GM21825 (cell line): ENCODE measurements at regions not wholly inside any gene's neighbourhood (a gene's known extent, or its start where the extent isn't known, plus 50 kb on each side); places are given as distances from the start of the nearest gene placed in this dataset.
"Not testable (repeated sequence)": the region's sequence is repeated elsewhere in the genome, so short reads cannot be mapped to it uniquely, and the experiment has no call there.

Experiments used
- ATAC-seq: cut with Tn5 transposase; IDR thresholded peaks from one replicate; pipeline ENCODE4 v1.9.1; 2021; ENCODE audit warnings: mild to moderate bottlenecking, moderate library complexity; ENCODE audit not compliant: unreplicated experiment

DNA sequence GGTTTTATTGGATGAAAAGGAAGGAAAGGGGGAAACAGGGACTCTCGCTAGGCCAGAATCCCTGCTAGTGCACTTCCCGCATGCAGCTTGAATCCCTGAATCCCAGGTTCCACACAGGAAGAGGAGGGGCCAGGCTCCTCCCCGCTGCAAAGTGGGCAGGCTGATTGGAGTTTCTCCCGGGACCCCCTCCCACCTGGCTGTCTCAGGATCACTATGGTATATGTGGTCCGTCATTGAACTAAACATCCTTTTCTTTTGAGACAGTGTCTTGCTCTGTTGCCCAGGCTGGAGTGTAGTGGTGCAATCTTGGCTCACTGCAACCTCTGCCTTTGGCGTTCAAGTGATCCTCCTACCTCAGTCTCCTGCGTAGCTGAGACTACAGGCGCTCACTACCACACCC is 70.7 kb downstream of the FAM50B start:
- ATAC-seq = no peak

DNA sequence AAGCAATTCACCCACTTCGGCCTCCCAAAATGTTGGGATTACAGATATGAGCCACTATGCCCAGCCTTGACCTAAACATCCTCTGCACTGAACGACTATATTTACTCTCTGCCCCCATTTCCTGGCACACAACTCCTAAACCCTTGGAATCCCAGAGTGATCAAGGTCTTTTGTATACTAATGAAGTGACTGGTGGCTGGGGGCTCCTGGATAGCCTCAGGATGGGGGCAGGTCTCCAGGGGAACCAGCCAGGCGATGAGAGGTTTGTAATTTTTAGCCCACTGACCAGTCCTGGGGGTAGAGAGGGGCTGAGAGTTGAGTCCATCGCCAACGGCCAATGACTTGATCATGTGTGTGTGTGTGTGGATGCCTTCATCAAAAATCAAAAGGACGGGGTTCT is 71.1 kb downstream of the FAM50B start:
- no peak for ATAC-seq

DNA sequence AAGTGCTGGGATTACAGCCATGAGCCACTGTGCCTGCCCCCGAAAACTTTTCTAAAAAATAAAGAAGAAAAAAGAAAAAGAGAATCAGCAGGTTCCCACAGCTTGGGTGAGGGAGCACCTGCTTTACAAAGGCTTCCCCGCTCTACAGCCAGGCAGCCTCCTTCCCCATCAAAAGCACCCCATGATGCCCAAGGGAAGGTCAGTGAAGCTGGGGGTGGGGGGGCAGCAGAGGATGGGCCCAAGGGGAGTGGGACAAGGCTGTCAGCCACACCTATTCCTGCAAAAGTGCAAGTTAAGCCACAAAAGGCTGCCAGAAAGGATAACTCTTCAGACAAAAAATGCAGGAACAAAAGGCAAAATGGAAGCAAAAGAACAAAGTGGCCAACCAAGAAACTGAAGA is 72.5 kb downstream of the FAM50B start:
- no peak for ATAC-seq

DNA sequence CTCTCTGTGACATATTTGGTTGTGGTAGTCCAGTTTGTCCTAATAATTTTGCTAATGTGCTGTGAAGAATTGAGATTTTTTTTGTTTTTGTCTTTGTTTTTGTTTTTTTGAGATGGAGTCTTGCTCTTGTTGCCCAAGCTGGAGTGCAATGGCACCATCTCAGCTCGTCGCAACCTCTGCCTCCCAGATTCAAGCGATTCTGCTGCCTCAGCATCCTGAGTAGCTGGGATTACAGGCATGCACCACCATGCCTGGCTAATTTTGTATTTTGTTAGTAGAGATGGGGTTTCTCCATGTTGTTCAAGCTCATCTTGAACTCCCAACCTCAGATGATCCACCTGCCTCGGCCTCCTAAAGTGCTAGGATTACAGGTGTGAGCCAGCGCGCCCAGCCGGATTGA is 73.4 kb downstream of the FAM50B start:
- ATAC-seq = not testable (repeated sequence)

DNA sequence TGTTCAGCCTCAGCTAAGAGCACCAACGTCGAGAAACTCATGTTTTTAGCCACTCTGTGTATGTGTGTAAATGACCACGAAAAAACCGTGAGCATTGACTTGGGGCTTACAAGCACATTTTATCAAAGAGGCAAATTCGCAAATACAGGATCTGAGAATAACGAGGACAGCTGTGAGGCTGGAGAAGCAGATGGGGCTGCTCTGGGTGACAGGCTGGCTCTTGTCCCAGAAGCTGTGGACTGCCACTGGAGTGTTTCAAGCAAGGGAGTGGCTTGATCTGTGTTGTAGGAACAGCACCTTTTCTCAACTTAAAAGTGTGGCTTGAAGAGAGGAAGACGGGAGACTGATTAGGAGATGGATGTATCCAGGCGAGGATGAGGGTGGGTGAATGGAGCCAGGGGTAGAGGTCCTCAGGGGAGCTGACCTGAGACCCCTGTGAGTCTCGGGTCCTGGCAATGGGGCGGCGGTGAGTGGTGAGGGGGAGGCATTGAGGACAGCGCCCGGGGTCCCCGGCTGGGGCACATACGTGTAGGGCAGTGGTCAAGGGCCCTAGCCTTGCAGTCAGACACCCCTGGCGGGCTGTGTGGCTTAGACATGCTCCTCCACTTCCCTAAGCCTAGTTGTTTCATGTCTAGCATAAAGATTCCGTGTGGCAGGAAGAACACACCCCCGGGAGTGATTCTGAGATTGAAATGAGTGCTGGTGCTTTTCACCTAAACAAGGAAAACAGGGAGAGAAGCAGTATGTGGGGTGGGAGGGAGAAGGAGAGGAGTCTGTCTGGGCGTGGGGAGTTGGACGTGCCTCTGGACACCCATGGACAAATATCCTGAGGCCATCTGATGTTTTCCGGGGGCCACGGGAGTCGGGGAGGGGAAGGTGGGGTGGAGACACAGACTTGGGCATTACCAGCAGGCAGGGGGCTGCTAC is 76.3 kb downstream of the FAM50B start:
- not testable (repeated sequence) for ATAC-seq

DNA sequence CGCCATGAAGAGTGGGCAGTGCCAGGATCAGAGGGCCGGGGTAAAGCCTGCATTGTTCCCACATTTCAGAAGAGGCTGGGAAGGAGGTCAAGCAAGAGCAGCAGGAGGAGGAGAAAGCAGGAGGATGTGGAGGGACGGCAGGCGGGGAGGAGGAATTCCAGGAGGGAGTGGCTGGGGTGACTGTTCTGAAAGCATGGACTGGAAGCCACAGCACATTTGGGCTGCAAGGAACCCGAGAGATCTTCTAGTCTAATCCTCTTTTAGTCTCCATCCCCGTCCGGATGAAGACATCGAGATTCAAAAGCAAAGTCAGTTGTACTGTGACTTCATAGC is 76.9 kb downstream of the FAM50B start:
- ATAC-seq = no peak

DNA sequence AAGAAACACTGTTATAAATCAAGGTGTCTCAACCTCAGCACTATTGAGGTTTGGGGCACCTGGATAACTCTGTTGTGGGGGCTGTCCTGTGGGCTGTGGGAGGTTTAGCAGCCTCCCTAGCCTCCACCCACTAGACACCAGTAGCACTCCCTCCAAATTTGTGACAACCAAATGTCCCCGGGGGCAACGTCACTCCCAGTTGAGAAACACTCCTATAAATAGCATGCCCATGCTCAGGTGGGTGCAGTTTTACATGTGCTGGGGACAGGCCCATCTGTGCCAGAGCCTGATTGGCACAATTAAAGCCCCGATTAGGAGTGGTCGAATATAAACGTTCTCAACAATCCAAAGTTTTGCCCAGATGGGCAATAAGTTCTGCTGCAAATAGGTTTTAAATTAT is 78.9 kb downstream of the FAM50B start:
- no peak for ATAC-seq

DNA sequence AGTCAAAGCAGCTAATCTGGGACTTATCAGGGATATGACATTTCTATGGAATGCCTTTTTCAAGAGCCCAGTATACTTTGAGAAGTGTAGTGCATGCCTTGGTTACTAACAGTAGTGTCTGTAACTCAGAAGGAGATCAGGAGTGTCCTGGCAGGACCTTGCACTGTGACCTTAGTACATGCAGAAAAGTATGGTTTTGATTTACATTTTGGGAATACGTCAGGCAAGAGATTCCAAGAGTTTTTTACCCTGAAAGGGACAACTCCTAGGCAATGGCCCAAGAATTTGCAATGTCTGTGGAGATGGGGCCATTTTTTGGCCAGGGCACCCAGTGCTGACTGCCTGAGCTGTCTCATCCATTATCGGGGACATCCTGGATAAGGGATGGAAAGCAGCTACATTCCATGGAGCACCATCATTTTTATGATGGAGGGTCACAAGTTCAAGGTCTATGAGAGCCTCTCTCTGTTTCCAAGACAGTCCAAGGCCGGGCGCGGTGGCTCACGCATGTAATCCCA is 80.2 kb downstream of the FAM50B start:
- no peak for ATAC-seq

DNA sequence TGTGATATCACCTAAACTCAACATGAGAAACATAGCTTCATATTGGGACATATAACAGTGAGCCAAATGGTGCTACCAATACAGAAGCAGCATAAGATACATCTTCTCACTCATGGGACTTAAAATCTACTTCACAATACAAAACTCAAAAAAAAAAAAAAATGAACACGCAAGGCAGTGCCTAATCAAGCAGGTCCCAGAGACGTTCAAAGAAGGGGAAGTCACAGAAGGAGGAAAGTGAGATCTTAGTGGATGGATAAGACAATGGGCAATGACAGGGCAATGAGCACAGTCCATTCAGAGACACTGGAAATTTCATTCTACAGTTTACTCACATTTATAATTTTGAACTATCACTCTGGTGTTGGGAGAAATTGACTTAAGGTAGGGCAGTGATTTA is 88.3 kb downstream of the FAM50B start:
- no peak for ATAC-seq

DNA sequence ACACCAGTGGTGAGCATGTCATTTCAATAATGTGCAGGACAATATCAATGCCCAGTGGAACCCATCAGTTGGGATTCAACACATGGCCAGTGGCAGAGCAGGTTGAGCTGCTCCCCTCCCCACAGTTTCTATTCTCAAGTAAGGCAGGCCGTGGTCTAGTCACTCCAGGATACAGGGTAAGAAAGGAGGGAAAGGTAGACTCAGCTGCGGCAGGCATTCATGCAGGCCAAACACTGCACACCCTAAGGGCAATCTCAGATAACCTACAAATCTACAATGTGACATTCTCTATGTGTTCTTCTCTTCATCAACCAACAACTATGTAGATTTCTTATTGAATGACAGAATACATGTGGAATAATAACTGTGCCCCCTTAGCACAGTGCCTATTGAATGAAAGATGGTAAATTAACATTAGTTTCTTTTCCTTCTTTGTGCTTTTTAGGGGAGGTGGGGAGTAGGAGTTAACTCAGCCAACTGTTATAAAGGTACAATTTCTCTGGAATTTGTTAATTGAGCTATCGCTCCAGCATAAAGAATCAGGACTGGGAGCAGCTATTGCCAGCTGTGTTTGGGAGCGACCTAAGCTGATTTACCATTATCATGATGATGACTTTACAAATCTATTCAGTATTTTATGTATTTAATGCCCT is 89.7 kb downstream of the FAM50B start:
- no peak for ATAC-seq

DNA sequence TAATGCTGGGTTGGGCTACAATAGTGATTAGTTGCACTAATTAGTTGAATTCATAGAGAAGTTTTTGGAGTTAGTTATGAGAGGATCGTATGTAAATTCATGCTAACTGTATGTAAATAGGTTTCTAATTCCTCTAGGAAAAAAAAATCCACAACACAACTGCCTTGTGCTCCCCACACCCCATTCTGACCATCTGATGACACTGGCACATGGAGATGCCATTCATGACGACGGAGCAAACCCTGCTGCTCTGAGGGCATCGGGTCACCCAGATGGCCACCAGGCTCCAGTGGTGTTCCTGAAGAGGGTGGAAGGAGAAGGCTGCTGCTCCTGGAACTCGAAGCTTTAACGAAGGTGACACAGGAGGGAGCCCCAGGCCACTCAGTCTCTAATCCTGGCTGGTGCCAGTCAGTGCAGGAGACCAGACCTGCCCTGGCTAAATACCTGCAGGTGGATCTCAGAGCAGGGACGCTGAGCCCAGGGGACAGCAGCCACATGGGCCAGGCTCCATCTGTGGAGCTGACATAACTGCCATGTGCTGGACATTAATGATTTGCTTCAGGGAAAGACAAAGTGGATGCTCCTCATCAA is 90.3 kb downstream of the FAM50B start:
- ATAC-seq = no peak

DNA sequence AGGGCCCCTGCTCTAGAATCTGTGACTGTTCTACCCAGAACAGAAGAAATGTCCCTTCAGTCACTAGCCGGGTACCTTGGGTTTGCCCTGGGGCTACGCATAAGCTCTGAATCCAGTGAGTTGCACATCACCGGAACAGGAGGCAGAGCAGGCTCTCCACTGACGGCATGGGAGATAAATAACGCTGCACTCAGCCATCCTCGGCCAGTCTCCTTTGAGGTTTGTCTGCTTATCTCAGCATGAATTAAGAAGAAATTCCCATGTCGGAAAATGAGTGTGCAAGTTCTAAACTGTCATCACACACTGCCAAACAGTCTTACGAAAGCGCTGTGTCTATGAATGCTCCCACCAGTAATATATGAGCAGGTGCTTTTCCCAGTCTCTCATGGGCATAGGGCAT is 90.8 kb downstream of the FAM50B start:
- ATAC-seq = no peak

DNA sequence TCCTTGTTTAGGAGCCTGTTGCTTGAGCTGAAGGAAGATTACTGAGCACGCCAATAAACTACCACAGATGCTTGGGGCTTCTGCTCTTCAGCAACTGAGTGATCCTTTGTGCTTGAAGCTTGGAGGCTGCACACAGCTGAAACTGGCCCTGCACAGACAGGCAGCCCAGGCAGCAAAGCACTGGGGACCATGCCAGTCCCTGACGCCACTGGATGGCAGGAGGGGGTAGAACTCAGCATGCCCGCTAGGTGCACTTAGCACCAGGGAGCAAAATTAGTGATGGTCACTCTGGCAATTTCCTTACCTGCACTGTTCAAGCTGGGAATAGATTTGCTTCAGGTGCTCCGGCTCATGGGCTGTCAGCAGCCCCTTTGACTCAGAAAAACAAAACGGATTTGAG is 91.5 kb downstream of the FAM50B start:
- no peak for ATAC-seq

DNA sequence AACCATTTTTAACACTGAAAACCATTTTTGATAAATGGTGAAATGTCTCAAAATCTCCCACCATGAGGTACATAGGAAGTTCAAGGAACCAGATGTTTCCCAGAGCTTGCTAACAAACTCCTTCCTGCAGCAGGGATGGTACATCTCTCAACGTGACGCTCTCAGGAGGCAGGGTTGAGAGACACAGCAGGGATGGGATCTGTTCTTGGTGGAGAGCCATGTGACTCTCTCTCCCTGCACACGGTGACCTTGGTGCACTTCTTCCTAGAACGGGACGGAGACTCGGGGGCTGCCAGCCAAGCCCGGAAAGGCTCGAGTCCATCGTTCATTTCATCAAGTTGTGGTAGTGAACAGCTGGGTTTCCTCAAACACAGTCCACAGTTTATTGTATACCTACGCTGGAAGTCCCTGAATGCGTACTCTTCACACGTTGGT is 94.2 kb downstream of the FAM50B start:
- ATAC-seq = no peak

DNA sequence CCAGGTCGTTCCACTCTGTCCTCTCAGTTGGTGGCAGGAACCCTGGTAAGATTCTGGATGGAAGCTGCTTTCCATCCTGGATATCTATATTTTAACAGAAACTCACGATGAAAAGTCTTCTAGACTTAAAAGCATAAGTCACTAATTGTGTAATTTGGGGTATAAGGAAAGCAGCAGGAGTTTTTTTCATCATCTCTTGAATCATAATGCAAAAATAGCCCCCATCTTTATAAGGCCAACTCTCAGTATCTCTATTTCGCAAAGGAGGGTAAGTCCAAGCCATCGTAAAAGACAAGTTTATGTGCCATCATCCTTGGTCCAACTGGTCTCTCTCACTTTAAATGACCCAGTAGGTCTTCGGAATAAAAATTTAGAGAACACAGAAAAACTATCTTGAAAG is 95.1 kb downstream of the FAM50B start:
- ATAC-seq = no peak

DNA sequence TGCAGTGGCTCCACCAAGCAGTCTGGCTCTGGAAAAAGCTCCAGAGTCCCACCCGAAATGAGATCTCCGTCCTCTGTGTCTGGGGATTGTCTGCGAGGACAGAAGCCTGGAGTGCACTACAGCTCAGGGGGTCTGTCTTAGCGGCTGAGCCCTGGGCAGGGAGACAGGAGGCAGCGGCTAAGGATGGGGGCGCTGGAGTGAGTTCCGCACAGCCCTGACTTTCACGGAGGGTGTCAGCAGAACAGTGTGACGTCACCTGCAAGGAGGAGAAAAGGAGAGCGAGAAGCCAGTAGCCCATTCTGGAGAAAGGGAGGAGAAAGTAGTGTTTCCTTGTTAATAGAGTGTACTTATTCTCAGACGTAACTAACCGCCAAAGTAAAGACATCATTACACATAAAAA is 97.6 kb downstream of the FAM50B start:
- ATAC-seq = no peak

DNA sequence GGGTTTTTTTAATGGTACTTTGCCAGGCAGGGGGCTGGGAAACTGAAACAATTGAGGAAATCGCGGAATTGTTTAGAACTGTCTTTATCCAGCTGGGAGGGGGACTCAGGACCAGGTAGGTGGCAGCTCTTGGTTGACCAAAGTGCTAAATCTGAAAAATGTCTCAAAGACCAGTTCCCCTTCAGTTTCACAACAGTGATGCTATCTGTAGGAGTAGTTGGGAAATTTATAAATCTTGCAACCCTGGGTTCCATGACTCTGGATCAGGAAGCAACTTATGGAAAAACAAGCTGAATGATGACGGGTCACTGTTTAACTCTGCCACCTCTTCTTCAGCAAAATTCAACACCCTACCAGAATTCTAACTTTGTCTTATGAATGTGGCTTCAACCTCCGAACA is 99.7 kb downstream of the FAM50B start:
- ATAC-seq = no peak

DNA sequence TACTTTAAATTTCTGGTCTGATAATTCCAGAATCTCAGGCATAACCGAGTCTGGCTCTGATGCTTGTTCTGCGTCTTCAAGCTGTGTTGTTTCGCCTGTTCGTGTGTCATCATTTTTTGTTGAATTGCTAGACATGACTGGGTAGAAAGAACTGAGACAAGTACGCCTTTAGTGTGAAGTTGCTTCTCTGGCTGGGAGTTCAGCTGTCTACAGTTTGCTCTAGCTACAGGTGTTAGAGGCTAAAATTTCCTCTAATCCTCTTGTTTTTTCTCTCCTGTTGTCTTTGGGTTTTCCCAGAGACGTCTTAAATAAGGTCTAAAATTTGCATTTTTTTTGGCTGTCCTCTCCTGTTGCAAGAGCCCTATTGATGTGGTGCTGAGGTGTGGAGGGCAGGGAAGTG is 100.3 kb downstream of the FAM50B start:
- no peak for ATAC-seq

DNA sequence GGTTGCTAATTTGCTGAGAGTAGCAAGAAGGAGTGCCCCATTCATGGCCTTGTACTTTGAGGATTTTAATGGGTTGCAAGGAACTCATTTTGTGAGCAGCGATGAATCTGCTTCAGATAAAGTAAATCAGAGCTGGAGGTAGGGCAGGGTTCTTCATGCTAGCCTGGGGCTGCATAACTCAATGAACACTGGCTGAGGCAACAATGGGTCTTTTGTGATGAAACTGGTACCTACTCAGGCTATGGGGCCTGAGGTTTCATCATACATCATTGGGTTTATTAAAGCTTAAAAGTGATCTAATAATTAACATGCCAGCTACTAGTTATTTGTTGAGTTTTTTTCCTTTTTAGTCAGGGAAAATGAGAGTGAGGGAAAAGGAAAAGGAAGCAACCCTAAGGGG is 106.9 kb downstream of the FAM50B start:
- ATAC-seq = no peak

DNA sequence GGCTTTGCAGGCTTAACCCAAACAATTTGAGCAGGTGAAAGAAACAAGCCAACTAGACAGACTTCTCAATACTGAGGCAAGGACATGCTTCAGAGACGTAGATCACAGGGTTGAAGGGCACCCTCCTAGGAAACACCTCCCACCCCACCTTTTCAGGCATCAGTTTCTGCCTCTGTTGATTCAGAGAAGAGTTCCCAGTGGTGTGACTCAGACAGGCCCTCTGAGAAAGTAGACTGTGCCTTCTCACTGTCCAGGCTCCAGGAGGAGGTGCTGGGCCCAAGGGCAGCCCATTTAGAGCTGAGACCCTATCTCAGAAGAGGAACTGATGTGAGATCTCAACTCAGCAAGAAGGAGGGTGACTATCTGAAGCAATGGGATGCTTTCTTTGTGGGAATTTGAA is 108.1 kb downstream of the FAM50B start:
- ATAC-seq = no peak

DNA sequence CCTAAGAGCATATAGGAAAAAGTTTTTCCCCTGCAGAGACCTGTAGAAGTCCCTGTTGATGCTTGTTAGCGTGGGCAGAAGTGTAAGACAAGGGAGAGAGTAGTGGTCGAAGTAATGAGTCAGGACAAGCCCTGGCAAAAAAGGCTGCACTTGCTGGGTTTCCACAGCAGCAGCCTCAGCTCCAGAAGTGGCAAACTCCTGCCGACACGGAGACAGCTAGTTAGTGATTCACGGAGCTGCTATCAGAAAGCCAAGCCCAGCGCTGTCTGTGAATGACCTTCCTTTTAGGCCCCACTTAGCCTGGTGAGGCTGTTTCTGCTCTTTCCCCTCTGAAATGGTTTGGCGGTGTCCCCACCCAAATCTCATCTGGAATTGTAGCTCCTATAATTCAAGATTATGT is 109.1 kb downstream of the FAM50B start:
- no peak for ATAC-seq

DNA sequence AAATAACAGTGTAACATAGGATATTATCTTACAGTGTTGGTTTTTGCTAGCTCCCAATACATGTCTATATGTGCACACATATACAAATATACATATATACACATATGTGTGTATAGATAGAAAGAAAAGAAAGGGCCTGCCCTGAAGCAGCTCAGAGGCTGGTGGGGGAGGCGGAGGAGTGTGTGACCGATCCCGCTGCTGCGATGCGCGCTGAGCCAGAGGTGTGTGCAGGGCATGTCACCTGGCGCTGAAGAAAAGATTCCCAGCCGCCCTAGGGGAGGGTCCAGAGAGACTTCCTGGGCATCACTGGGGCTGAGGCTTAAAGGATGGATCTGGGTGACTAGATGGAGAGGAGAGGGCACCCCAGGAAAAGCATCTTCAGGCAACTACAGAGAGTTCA is 110.2 kb downstream of the FAM50B start:
- no peak for ATAC-seq
